ENCODE measurements at regions not wholly inside any gene's neighbourhood (a gene's known extent, or its start where the extent isn't known, plus 50 kb on each side); places are given as distances from the start of the nearest gene placed in this dataset.

- no peak for TF ChIP-seq HIC1 (tag by site-specific recombination; IDR thresholded peaks at IDR 0.05)
- TF ChIP-seq FEZF1 (tag by site-specific recombination; IDR thresholded peaks at IDR 0.05), result no peak
- no peak for TF ChIP-seq GFI1B (tag by site-specific recombination; IDR thresholded peaks at IDR 0.05)
- TF ChIP-seq, protein P1, sequence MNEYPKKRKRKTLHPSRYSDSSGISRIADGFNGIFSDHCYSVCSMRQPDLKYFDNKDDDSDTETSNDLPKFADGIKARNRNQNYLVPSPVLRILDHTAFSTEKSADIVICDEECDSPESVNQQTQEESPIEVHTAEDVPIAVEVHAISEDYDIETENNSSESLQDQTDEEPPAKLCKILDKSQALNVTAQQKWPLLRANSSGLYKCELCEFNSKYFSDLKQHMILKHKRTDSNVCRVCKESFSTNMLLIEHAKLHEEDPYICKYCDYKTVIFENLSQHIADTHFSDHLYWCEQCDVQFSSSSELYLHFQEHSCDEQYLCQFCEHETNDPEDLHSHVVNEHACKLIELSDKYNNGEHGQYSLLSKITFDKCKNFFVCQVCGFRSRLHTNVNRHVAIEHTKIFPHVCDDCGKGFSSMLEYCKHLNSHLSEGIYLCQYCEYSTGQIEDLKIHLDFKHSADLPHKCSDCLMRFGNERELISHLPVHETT (tag by site-specific recombination; IDR thresholded peaks at IDR 0.05), result no peak
- TF ChIP-seq ZNF133 (tag by site-specific recombination; IDR thresholded peaks at IDR 0.05), result no peak
Measured at GRCh38 chr17:51555153-51555552, 294.8 kb downstream of the UTP18 start (continued).

- CTCF ChIA-PET, result interaction anchor here (0.5 kb wide), 1 partner anchor 77 kb away, joined by 4 read pairs; no protein-coding TSS in a partner anchor
- TF ChIP-seq ZNF133 (tag by site-specific recombination; IDR thresholded peaks at IDR 0.05) (no peak), ZNF121 (tag by site-specific recombination; IDR thresholded peaks at IDR 0.05) (no peak), EGR2 (tag by site-specific recombination; IDR thresholded peaks at IDR 0.05; ENCODE audit: low read depth) (no peak), ZNF350 (tag by site-specific recombination; IDR thresholded peaks at IDR 0.05) (no peak), TRIM28 (IDR thresholded peaks at IDR 0.05; ENCODE audit: borderline replicate concordance, low read length) (no peak), ZNF391 (tag by site-specific recombination; IDR thresholded peaks at IDR 0.05; ENCODE audit: borderline replicate concordance, low read depth) (no peak), REST (tag by site-specific recombination; IDR thresholded peaks at IDR 0.05) (no peak), ZNF677 (tag by site-specific recombination; IDR thresholded peaks at IDR 0.05) (no peak), ZNF19 (tag by site-specific recombination; IDR thresholded peaks at IDR 0.05; ENCODE audit: low read depth) (no peak), ZNF138 (tag by site-specific recombination; IDR thresholded peaks at IDR 0.05; ENCODE audit: borderline replicate concordance) (no peak), ZNF571 (tag by site-specific recombination; IDR thresholded peaks at IDR 0.05) (no peak), ZNF658 (tag by site-specific recombination; IDR thresholded peaks at IDR 0.05) (no peak), HOXC10 (CRISPR knock-in tag; IDR thresholded peaks at IDR 0.05) (no peak), ZNF354C (tag by site-specific recombination; IDR thresholded peaks at IDR 0.05; ENCODE audit: borderline replicate concordance, low read depth) (no peak), ZBTB6 (tag by site-specific recombination; IDR thresholded peaks at IDR 0.05) (no peak), ZNF792 (tag by site-specific recombination; IDR thresholded peaks at IDR 0.05) (no peak), ZNF626 (tag by site-specific recombination; IDR thresholded peaks at IDR 0.05) (no peak), ZNF404 (tag by site-specific recombination; IDR thresholded peaks at IDR 0.05) (no peak)
- TF ChIP-seq, protein P2, sequence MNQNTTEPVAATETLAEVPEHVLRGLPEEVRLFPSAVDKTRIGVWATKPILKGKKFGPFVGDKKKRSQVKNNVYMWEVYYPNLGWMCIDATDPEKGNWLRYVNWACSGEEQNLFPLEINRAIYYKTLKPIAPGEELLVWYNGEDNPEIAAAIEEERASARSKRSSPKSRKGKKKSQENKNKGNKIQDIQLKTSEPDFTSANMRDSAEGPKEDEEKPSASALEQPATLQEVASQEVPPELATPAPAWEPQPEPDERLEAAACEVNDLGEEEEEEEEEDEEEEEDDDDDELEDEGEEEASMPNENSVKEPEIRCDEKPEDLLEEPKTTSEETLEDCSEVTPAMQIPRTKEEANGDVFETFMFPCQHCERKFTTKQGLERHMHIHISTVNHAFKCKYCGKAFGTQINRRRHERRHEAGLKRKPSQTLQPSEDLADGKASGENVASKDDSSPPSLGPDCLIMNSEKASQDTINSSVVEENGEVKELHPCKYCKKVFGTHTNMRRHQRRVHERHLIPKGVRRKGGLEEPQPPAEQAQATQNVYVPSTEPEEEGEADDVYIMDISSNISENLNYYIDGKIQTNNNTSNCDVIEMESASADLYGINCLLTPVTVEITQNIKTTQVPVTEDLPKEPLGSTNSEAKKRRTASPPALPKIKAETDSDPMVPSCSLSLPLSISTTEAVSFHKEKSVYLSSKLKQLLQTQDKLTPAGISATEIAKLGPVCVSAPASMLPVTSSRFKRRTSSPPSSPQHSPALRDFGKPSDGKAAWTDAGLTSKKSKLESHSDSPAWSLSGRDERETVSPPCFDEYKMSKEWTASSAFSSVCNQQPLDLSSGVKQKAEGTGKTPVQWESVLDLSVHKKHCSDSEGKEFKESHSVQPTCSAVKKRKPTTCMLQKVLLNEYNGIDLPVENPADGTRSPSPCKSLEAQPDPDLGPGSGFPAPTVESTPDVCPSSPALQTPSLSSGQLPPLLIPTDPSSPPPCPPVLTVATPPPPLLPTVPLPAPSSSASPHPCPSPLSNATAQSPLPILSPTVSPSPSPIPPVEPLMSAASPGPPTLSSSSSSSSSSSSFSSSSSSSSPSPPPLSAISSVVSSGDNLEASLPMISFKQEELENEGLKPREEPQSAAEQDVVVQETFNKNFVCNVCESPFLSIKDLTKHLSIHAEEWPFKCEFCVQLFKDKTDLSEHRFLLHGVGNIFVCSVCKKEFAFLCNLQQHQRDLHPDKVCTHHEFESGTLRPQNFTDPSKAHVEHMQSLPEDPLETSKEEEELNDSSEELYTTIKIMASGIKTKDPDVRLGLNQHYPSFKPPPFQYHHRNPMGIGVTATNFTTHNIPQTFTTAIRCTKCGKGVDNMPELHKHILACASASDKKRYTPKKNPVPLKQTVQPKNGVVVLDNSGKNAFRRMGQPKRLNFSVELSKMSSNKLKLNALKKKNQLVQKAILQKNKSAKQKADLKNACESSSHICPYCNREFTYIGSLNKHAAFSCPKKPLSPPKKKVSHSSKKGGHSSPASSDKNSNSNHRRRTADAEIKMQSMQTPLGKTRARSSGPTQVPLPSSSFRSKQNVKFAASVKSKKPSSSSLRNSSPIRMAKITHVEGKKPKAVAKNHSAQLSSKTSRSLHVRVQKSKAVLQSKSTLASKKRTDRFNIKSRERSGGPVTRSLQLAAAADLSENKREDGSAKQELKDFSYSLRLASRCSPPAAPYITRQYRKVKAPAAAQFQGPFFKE (tag by site-specific recombination; IDR thresholded peaks at IDR 0.05; ENCODE audit: borderline replicate concordance), result no peak
- no peaks in the 10 kb centered on the region for H3K9me3 ChIP-seq (ENCODE audit: control insufficient read depth, insufficient read depth, low read depth, low read length)
Measured at GRCh38 chr17:51559778-51560177, 299.4 kb downstream of the UTP18 start.

More at GRCh38 chr17:51559778-51560177, 299.4 kb downstream of the UTP18 start:
- no peaks in the 10 kb centered on the region for H3K36me3 ChIP-seq (ENCODE audit: control insufficient read depth in 2 of 2, insufficient read depth in 1 of 2, low read length in 2 of 2)
- H3K27ac ChIP-seq (ENCODE audit: extremely low read depth, low read depth, low read length), result no peak overlapping the region
- H3K4me3 ChIP-seq (ENCODE audit: low read depth, low read length), result no peak overlapping the region
- H3K4me1 ChIP-seq (ENCODE audit: control insufficient read depth, insufficient read depth, low read length), result no peaks in the 10 kb centered on the region
- POLR2A ChIA-PET, result no interaction called here
